GM12891 (cell line): ENCODE measurements at regions not wholly inside any gene's neighbourhood (a gene's known extent, or its start where the extent isn't known, plus 50 kb on each side); places are given as distances from the start of the nearest gene placed in this dataset.

Source experiments
- POLR2A ChIP-seq: IDR thresholded peaks from 2 replicates; pipeline ENCODE4 v1.6.1; 2011; ENCODE audit warnings: low read depth, low read length, control low read depth
- POLR2AphosphoS5 ChIP-seq: IDR thresholded peaks from 2 replicates; pipeline ENCODE4 v1.6.1; 2011; ENCODE audit warnings: low read depth, low read length, control low read depth
- TAF1 ChIP-seq: IDR thresholded peaks from 2 replicates; pipeline ENCODE4 v1.6.1; 2011; ENCODE audit warnings: low read depth, low read length, control low read depth

GRCh38 chr4:30901461-30902451, 181.6 kb downstream of the PCDH7 start:
- TF ChIP-seq POLR2AphosphoS5: no peak
- TF ChIP-seq POLR2A: no peak
- TF ChIP-seq TAF1: no peak
